K562 (cell line): ENCODE measurements at regions not wholly inside any gene's neighbourhood (a gene's known extent, or its start where the extent isn't known, plus 50 kb on each side); places are given as distances from the start of the nearest gene placed in this dataset.

Source experiments
- ATAC-seq: fragments of 200-7000 bp; cut with Tn5 transposase; 3 replicates; pipeline ENCODE4 v1.9.1; 2020; ENCODE audit warnings: moderate library complexity
- BruUV-seq: library from RNA; stranded (reverse); fragments of 400-500 nt; replicated peaks from 2 replicates; lab custom pipeline; 2021; lab: Mats Ljungman, UMichigan
- CTCF ChIA-PET: fragments of 300-600 bp; formaldehyde crosslinking; extraction: SDS; loops from one replicate; lab custom pipeline; 2021; ENCODE audit warnings: low intra/inter-chr PET ratio; lab: Yijun Ruan, JAX
- POLR2A ChIA-PET: fragments of 300-600, 350-650 bp; sonication (Branson Sonifier 250); formaldehyde crosslinking; extraction: SDS; loops from one replicate; lab custom pipeline; 2021; ENCODE audit warnings: antibody characterized with exemption, inconsistent platforms; lab: Yijun Ruan, JAX
- DNase-seq, 4 experiments: peaks; one replicate each; pipeline versions ENCODE4 v3.0.0 to v3.0.0-alpha.2; 2011 to 2018; ENCODE audit warnings: low spot score in 3 of 4, mixed read lengths in 3 of 4; ENCODE audit errors: extremely low read depth in 1 of 4
- FAIRE-seq: peaks from 2 replicates; lab custom pipeline; 2011; peaks lifted over from hg19 to GRCh38; lab: Jason Lieb, UNC
- H2AFZ ChIP-seq: 2 replicates; pipeline ENCODE4 v1.6.0; 2011; ENCODE audit warnings: low read depth, low read length, control low read depth, inconsistent platforms
- H3K27ac ChIP-seq: fragments of 200-600 bp; 3 replicates; pipeline ENCODE4 v1.8.0; 2011; ENCODE audit warnings: low read depth, mild to moderate bottlenecking, control low read depth, inconsistent platforms, low read length, moderate library complexity, mixed read lengths; ENCODE audit errors: extremely low read depth
- H3K27me3 ChIP-seq, 2 experiments: fragments of 300-600 bp in 1 of 2; 2 replicates in 1 of 2; 3 replicates in 1 of 2; pipeline versions ENCODE4 v1.6.0 to v1.8.0; 2011; ENCODE audit warnings: inconsistent platforms in 2 of 2, low read length in 2 of 2, mild to moderate bottlenecking in 1 of 2, mixed read lengths in 1 of 2, moderate library complexity in 1 of 2; ENCODE audit not compliant: control insufficient read depth in 2 of 2, insufficient read depth in 2 of 2
- H3K36me3 ChIP-seq: fragments of 300-600 bp; 3 replicates; pipeline ENCODE4 v1.8.0; 2011; ENCODE audit warnings: mild to moderate bottlenecking, low read length, inconsistent platforms; ENCODE audit not compliant: control insufficient read depth, insufficient read depth
- H3K4me1 ChIP-seq, 2 experiments: fragments of 200-600 bp in 1 of 2; replicated peaks in 1 of 2; 2 replicates in 1 of 2; 3 replicates in 1 of 2; pipeline versions ENCODE4 v1.5.1 to v1.8.0; 2011; ENCODE audit warnings: inconsistent platforms in 2 of 2, low read length in 2 of 2, mild to moderate bottlenecking in 1 of 2, mixed read lengths in 1 of 2, moderate library complexity in 1 of 2; ENCODE audit not compliant: control insufficient read depth in 2 of 2, insufficient read depth in 2 of 2
- H3K4me2 ChIP-seq: 2 replicates; pipeline ENCODE4 v1.6.1; 2011; ENCODE audit warnings: low read length, control low read depth, inconsistent platforms, mixed read lengths; ENCODE audit not compliant: insufficient read depth
- H3K4me3 ChIP-seq: fragments of 200-600 bp; sonication (generic), shearing (Covaris generic); 2 replicates; pipeline ENCODE4 v1.5.1; 2016; ENCODE audit warnings: control low read depth, inconsistent platforms
- H3K79me2 ChIP-seq: fragments of 200-600 bp; 3 replicates; pipeline ENCODE4 v1.8.0; 2011; ENCODE audit warnings: low read length, inconsistent platforms; ENCODE audit not compliant: control insufficient read depth, insufficient read depth
- H3K9ac ChIP-seq, 2 experiments: 2 replicates each; pipeline versions ENCODE4 v1.6.0 to v1.6.1; 2011; ENCODE audit warnings: low read depth in 2 of 2, low read length in 2 of 2, control low read depth in 1 of 2, inconsistent platforms in 1 of 2, mild to moderate bottlenecking in 1 of 2, mixed read lengths in 1 of 2; ENCODE audit not compliant: insufficient read depth in 1 of 2
- H3K9me1 ChIP-seq: one replicate; pipeline ENCODE4 v1.6.0; 2011; ENCODE audit warnings: inconsistent platforms, mild to moderate bottlenecking, low read length, moderate library complexity; ENCODE audit not compliant: control insufficient read depth, insufficient read depth
- H3K9me3 ChIP-seq: replicated peaks from 2 replicates; pipeline ENCODE4 v1.5.1; 2011; ENCODE audit warnings: low read depth, low read length, inconsistent platforms; ENCODE audit not compliant: control insufficient read depth, insufficient read depth
- H4K20me1 ChIP-seq: replicated peaks from 2 replicates; pipeline ENCODE4 v1.6.1; 2011; ENCODE audit warnings: low read length, inconsistent platforms, mixed read lengths; ENCODE audit not compliant: control insufficient read depth, insufficient read depth
- ATF1 ChIP-seq, 2 experiments: fragments of 450-650 bp in 1 of 2; IDR thresholded peaks; 2 replicates each; pipeline ENCODE4 v1.6.1; 2016; ENCODE audit warnings: missing compliant biosample characterization in 1 of 2, missing genetic modification characterization in 1 of 2
- DACH1 ChIP-seq: fragments of 450-650 bp; IDR thresholded peaks from 2 replicates; pipeline ENCODE4 v1.6.1; 2018; ENCODE audit not compliant: partially characterized antibody
- HDAC1 ChIP-seq, 2 experiments: fragments of 450-650 bp; IDR thresholded peaks; 2 replicates each; pipeline ENCODE4 v1.6.1; 2016 to 2017; ENCODE audit warnings: inconsistent platforms in 1 of 2, mild to moderate bottlenecking in 1 of 2, moderate library complexity in 1 of 2
- MBD2 ChIP-seq: sonication (generic); IDR thresholded peaks from 2 replicates; pipeline ENCODE4 v1.6.1; 2016; ENCODE audit warnings: low read depth, borderline replicate concordance
- PHF21A ChIP-seq: fragments of 450-650 bp; IDR thresholded peaks from 2 replicates; pipeline ENCODE4 v1.6.1; 2017; ENCODE audit warnings: low read depth, borderline replicate concordance
- ZNF699 ChIP-seq: fragments of 250-450 bp; sonication (Bioruptor Pico); IDR thresholded peaks from 2 replicates; pipeline ENCODE4 v1.8.0; 2021; ENCODE audit warnings: mild to moderate bottlenecking, moderate library complexity; ENCODE audit not compliant: insufficient replicate concordance
- WGBS: fragments of 100-300 bp; shearing (Covaris generic); methylation state at CpG from one replicate; pipeline ENCODE4 v1.1.6; 2016; ENCODE audit warnings: low coverage, mixed read lengths; ENCODE audit not compliant: insufficient coverage; ENCODE audit errors: missing lambda C conversion rate; 5-methylcytosine and 5-hydroxymethylcytosine counted together
- in situ Hi-C: fragments of 300-500 bp; cut with MboI; formaldehyde crosslinking; loops from 4 replicates; pipeline ENCODE4 v1.15.0; 2018; ENCODE audit warnings: inconsistent platforms, mixed read lengths
- intact Hi-C: fragments of 100-400 bp; cut with micrococcal nuclease; formaldehyde crosslinking; loops from 2 replicates; pipeline ENCODE4 v1.14.2; 2022
- TF ChIP-seq, protein P1 (sequence below): fragments of 250-450 bp; sonication (Bioruptor Pico); IDR thresholded peaks from 2 replicates; pipeline ENCODE4 v1.5.0; 2021

DNA sequence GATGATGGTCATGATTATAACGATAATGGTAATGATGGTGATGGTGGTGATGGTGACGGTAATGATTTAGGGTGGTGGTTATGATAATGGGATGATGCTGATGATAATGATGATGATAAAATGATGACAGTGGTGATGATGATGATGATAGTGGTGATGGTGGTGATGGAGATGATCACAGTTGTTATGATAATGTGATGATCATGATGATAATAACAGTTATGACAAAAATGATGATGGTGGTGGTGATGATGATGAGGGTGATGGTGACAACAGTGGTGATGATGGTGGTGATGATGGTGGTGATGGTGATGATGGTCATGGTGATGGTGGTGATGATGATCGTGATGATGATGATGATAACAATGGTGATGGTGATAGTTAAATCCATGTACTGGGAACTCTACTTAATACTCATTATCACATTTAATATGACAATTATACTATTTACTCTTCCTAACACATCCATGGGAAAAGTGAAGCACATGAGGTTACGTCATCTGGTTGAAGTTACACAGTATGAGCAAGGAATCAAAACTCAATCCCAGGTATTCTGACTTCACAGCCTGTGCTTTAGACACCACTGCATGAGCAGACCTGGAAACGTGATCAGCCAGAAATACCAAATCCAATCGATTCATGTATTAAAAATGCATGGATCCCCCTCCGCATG lies 322.2 kb downstream of the BRD1 start:
- H3K36me3 ChIP-seq: peaks cover 8% of the 10 kb centered on the region
- peaks cover 13% of the 10 kb centered on the region for H4K20me1 ChIP-seq
- no peak overlapping the region for H3K4me2 ChIP-seq
- no peaks in the 10 kb centered on the region; the same call in 1 of the 2 replicates for H3K9me3 ChIP-seq
- H3K4me3 ChIP-seq: no peak overlapping the region
- DNase-seq: no peak
- FAIRE-seq: no peak
- no peak overlapping the region for H3K27ac ChIP-seq
- peaks cover 13% of the 10 kb centered on the region for H3K79me2 ChIP-seq
- intact Hi-C loops (no loop called here), in situ Hi-C loops (no loop called here)
- H3K9me1 ChIP-seq: peaks cover 2% of the 10 kb centered on the region
- no peaks in the 10 kb centered on the region for H3K27me3 ChIP-seq
- WGBS: 88% methylated on average over 7 of the region's 7 CpGs
- no TSS peak for BruUV-seq
- POLR2A ChIA-PET: interaction anchor here (0.6 kb wide), 1 partner anchor 48 kb away, joined by 3 read pairs; no protein-coding TSS in a partner anchor
- no peaks in the 10 kb centered on the region; a peak in 3 of 5 replicates for H3K4me1 ChIP-seq
- H3K9ac ChIP-seq: no peak overlapping the region
- CTCF ChIA-PET: no interaction called here
- H2AFZ ChIP-seq: no peak overlapping the region
- no peak for ATAC-seq
- TF ChIP-seq HDAC1 (IDR thresholded peaks at IDR 0.05): 0 out of 4 replicates have a peak, but pooled peaks of 1 of the 2 experiments have one; percentile 25
- no peak for TF ChIP-seq MBD2
- TF ChIP-seq, protein P1, sequence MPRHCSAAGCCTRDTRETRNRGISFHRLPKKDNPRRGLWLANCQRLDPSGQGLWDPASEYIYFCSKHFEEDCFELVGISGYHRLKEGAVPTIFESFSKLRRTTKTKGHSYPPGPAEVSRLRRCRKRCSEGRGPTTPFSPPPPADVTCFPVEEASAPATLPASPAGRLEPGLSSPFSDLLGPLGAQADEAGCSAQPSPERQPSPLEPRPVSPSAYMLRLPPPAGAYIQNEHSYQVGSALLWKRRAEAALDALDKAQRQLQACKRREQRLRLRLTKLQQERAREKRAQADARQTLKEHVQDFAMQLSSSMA (CRISPR knock-in tag): no peak
- no peak for TF ChIP-seq ZNF699 (CRISPR knock-in tag)
- TF ChIP-seq DACH1: peak; percentile 31
- TF ChIP-seq ATF1 (CRISPR knock-in tag; IDR thresholded peaks at IDR 0.05): no peak
- TF ChIP-seq ATF1 (tag; IDR thresholded peaks at IDR 0.05): 0 out of 2 replicates have a peak, but pooled peaks have one; percentile 15
- no peak for TF ChIP-seq PHF21A
